Neuronal stem cell (in vitro differentiated cells): ENCODE measurements at regions not wholly inside any gene's neighbourhood (a gene's known extent, or its start where the extent isn't known, plus 50 kb on each side); places are given as distances from the start of the nearest gene placed in this dataset.

ENCODE experiments used
- DNase-seq: peaks from one replicate; pipeline ENCODE4 v3.0.0-alpha.2; 2013; ENCODE audit warnings: low spot score
- H2AFZ ChIP-seq: one replicate; pipeline ENCODE4 v1.6.1; 2013; ENCODE audit warnings: mild to moderate bottlenecking, low read length, inconsistent platforms
- H2AK5ac ChIP-seq: 2 replicates; pipeline ENCODE4 v1.6.1; 2013; ENCODE audit warnings: low read depth, mild to moderate bottlenecking, inconsistent platforms, low read length, moderate library complexity, mixed read lengths
- H2BK120ac ChIP-seq: 2 replicates; pipeline ENCODE4 v1.6.1; 2013; ENCODE audit warnings: low read depth, mild to moderate bottlenecking, inconsistent platforms, low read length, moderate library complexity, mixed read lengths
- H2BK12ac ChIP-seq: one replicate; pipeline ENCODE4 v1.6.1; 2013; ENCODE audit warnings: low read length, inconsistent platforms
- H2BK15ac ChIP-seq: 2 replicates; pipeline ENCODE4 v1.6.1; 2013; ENCODE audit warnings: mild to moderate bottlenecking, low read length, inconsistent platforms, mixed read lengths
- H2BK5ac ChIP-seq: one replicate; pipeline ENCODE4 v1.6.1; 2013; ENCODE audit warnings: inconsistent platforms, mild to moderate bottlenecking, low read length, moderate library complexity
- H3K14ac ChIP-seq: one replicate; pipeline ENCODE4 v1.6.1; 2013; ENCODE audit warnings: low read length, inconsistent platforms
- H3K18ac ChIP-seq: 2 replicates; pipeline ENCODE4 v1.6.1; 2013; ENCODE audit warnings: low read length, inconsistent platforms
- H3K23ac ChIP-seq: 2 replicates; pipeline ENCODE4 v1.6.1; 2013; ENCODE audit warnings: low read depth, mild to moderate bottlenecking, mixed read lengths, low read length, inconsistent platforms; ENCODE audit not compliant: poor library complexity
- H3K27ac ChIP-seq: replicated peaks from 3 replicates; pipeline ENCODE4 v1.5.1; 2013; ENCODE audit warnings: low read length, inconsistent platforms
- H3K27me3 ChIP-seq, 3 experiments: 2 replicates each; pipeline ENCODE4 v1.6.1; 2013; ENCODE audit warnings: low read length in 3 of 3, mild to moderate bottlenecking in 2 of 3, inconsistent platforms in 1 of 3, low read depth in 1 of 3, mixed read lengths in 1 of 3, moderate library complexity in 1 of 3; ENCODE audit not compliant: control insufficient read depth in 3 of 3, insufficient read depth in 3 of 3
- H3K36me3 ChIP-seq, 2 donors: replicated peaks in 1 of 2; 2 replicates each; pipeline ENCODE4 v1.6.1; 2013; ENCODE audit warnings: low read length in 2 of 2; ENCODE audit not compliant: control insufficient read depth in 2 of 2, insufficient read depth in 2 of 2
- H3K4ac ChIP-seq: 2 replicates; pipeline ENCODE4 v1.6.1; 2013; ENCODE audit warnings: inconsistent platforms, mild to moderate bottlenecking, low read length, moderate library complexity
- H3K4me1 ChIP-seq, 2 donors: 1 replicate in 1 of 2; 2 replicates in 1 of 2; pipeline ENCODE4 v1.6.1; 2013; ENCODE audit warnings: low read length in 2 of 2, low read depth in 1 of 2; ENCODE audit not compliant: control insufficient read depth in 2 of 2, insufficient read depth in 1 of 2
- H3K4me2 ChIP-seq: one replicate; pipeline ENCODE4 v1.6.1; 2013; ENCODE audit warnings: mild to moderate bottlenecking, low read length, inconsistent platforms; ENCODE audit not compliant: insufficient read depth, poor library complexity, severe bottlenecking
- H3K4me3 ChIP-seq, 2 donors: 2 replicates each; pipeline ENCODE4 v1.5.1; 2013; ENCODE audit warnings: low read length in 2 of 2, mild to moderate bottlenecking in 2 of 2, inconsistent platforms in 1 of 2, moderate library complexity in 1 of 2
- H3K79me1 ChIP-seq: one replicate; pipeline ENCODE4 v1.6.1; 2013; ENCODE audit warnings: low read depth, mild to moderate bottlenecking, inconsistent platforms, low read length, moderate library complexity
- H3K9ac ChIP-seq: one replicate; pipeline ENCODE4 v1.6.1; 2013; ENCODE audit warnings: mild to moderate bottlenecking, low read depth, low read length, inconsistent platforms; ENCODE audit not compliant: poor library complexity
- H3K9me3 ChIP-seq, 2 donors: replicated peaks in 1 of 2; 2 replicates each; pipeline versions ENCODE3 to v1.6.1; 2013; ENCODE audit warnings: low read length in 2 of 2, mild to moderate bottlenecking in 2 of 2, inconsistent platforms in 1 of 2, low read depth in 1 of 2, mixed read lengths in 1 of 2, moderate library complexity in 1 of 2; ENCODE audit not compliant: control insufficient read depth in 2 of 2, insufficient read depth in 1 of 2
- H4K8ac ChIP-seq: one replicate; pipeline ENCODE4 v1.6.1; 2013; ENCODE audit warnings: low read depth, mild to moderate bottlenecking, inconsistent platforms, low read length, moderate library complexity
- H4K91ac ChIP-seq: one replicate; pipeline ENCODE4 v1.6.1; 2013; ENCODE audit warnings: low read length, low read depth, mild to moderate bottlenecking, inconsistent platforms; ENCODE audit not compliant: poor library complexity
- WGBS, 2 donors: extraction: QIAGEN DNeasy Blood & Tissue Kit; methylation state at CpG; one replicate each; pipeline ENCODE4 v1.1.7; 2013; ENCODE audit warnings: missing lambda C conversion rate in 2 of 2, mixed read lengths in 1 of 2; ENCODE audit not compliant: insufficient read length in 2 of 2, insufficient replicate concordance in 1 of 2; ENCODE audit errors: extremely low coverage in 2 of 2; 5-methylcytosine and 5-hydroxymethylcytosine counted together

GRCh38 chr21:36532769-36533467 is 53.0 kb upstream of the CLDN14 start:
- H3K27ac ChIP-seq, result no peak overlapping the region
- no peak overlapping the region for H2AFZ ChIP-seq
- peaks cover 1% of the 10 kb centered on the region for H3K79me1 ChIP-seq
- no peak overlapping the region for H3K4me2 ChIP-seq
- peak overlapping the region; percentile 55 for H3K23ac ChIP-seq
- H3K14ac ChIP-seq, result peak overlapping the region; percentile 8
- peak overlapping the region; percentile 38 for H3K18ac ChIP-seq
- H3K4me3 ChIP-seq, result no peak overlapping the region
- WGBS, 2 donors, result no CpG with 5 or more reads among the region's 15 CpGs
- H4K8ac ChIP-seq, result no peak overlapping the region
- peak overlapping the region; percentile 44 for H3K9ac ChIP-seq
- H2BK120ac ChIP-seq, result no peak overlapping the region
- H4K91ac ChIP-seq, result no peak overlapping the region
- no peak overlapping the region for H2AK5ac ChIP-seq
- H3K36me3 ChIP-seq, result no peaks in the 10 kb centered on the region
- H2BK12ac ChIP-seq, result peak overlapping the region; percentile 84
- no peaks in the 10 kb centered on the region for H3K9me3 ChIP-seq
- no peak overlapping the region for H2BK5ac ChIP-seq
- no peak overlapping the region for H2BK15ac ChIP-seq
- DNase-seq, result no peak
- H3K27me3 ChIP-seq, result peaks cover 0 to 4% (median 0%) of the 10 kb centered on the region in 3 experiments
- H3K4me1 ChIP-seq, result no peaks in the 10 kb centered on the region
- no peak overlapping the region for H3K4ac ChIP-seq

GRCh38 chr21:36533468-36533848 is 53.5 kb upstream of the CLDN14 start:
- no peak overlapping the region for H3K9ac ChIP-seq
- H3K14ac ChIP-seq, result no peak overlapping the region
- no peak overlapping the region for H3K23ac ChIP-seq
- H2BK5ac ChIP-seq, result no peak overlapping the region
- no peak overlapping the region for H4K91ac ChIP-seq
- peaks cover 1% of the 10 kb centered on the region for H3K79me1 ChIP-seq
- peaks cover 0 to under 1% (median 0%) of the 10 kb centered on the region in 3 experiments for H3K27me3 ChIP-seq
- no peak overlapping the region for H3K18ac ChIP-seq
- no peak overlapping the region for H2BK120ac ChIP-seq
- H3K36me3 ChIP-seq, result no peaks in the 10 kb centered on the region
- H3K4me1 ChIP-seq, result no peaks in the 10 kb centered on the region
- no peak overlapping the region for H3K27ac ChIP-seq
- no peak overlapping the region for H3K4me2 ChIP-seq
- no CpG with 5 or more reads among the region's 6 CpGs for WGBS, 2 donors
- H3K4me3 ChIP-seq, result no peak overlapping the region
- DNase-seq, result no peak
- H3K9me3 ChIP-seq, result no peaks in the 10 kb centered on the region
- H3K4ac ChIP-seq, result no peak overlapping the region
- H2AK5ac ChIP-seq, result no peak overlapping the region
- no peak overlapping the region for H2BK12ac ChIP-seq
- no peak overlapping the region for H2AFZ ChIP-seq
- H4K8ac ChIP-seq, result no peak overlapping the region
- no peak overlapping the region for H2BK15ac ChIP-seq

GRCh38 chr21:36534656-36535055 is 54.7 kb upstream of the CLDN14 start:
- Histone ChIP-seq H4K8ac (no peak overlapping the region), H3K4ac (no peak overlapping the region), H2AFZ (no peak overlapping the region), H3K79me1 (peaks cover 1% of the 10 kb centered on the region), H4K91ac (no peak overlapping the region), H3K14ac (no peak overlapping the region), H2BK5ac (no peak overlapping the region), H3K18ac (no peak overlapping the region), H2AK5ac (no peak overlapping the region), H3K27ac (no peak overlapping the region), H3K27me3 (peaks cover 0 to 6% (median 0%) of the 10 kb centered on the region in 3 experiments), H2BK120ac (no peak overlapping the region), H3K9ac (peak overlapping the region; percentile 6), H3K36me3 (peaks cover 0 to 1% of the 10 kb centered on the region in 2 donors), H3K9me3 (no peaks in the 10 kb centered on the region), H3K4me3 (no peak overlapping the region), H3K4me2 (no peak overlapping the region), H3K23ac (no peak overlapping the region), H3K4me1 (no peaks in the 10 kb centered on the region), H2BK15ac (no peak overlapping the region), H2BK12ac (no peak overlapping the region)
- no CpG with 5 or more reads among the region's 3 CpGs for WGBS, 2 donors
- no peak for DNase-seq

DNA sequence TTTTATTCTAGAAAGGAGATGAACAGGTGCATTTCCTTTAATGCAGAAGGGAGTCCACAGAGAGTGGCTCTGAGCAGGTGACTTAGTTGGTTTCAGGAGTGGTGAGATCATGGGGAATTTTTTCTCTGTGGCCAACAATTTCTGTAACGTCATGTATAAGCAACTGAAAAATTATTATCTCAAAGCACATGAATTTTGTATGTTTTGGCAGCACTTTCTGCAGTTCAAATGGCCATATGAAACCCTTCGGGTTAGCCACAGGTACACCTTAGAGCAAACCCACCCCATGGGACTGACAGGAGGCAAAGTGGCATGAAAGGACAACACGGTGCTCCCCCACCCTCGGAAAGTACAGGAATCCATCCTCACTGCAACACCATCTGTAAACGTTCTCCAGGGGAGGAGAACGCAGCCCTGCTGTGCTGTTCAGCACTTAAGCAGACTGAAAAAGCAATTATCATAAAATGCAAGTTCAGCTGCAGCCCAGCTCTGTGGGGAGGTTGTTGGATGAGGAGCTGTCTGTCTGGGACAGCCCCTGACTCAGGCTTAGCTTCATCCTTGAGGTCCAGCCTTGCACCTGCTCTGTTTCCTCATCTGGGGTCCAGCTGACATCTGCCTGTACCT is 55.8 kb upstream of the CLDN14 start:
- peaks cover 1% of the 10 kb centered on the region for H3K79me1 ChIP-seq
- H3K9me3 ChIP-seq, result no peaks in the 10 kb centered on the region
- peaks cover 0 to 1% of the 10 kb centered on the region in 2 donors for H3K36me3 ChIP-seq
- peaks cover 0 to 7% (median 1%) of the 10 kb centered on the region in 3 experiments for H3K27me3 ChIP-seq
- H3K27ac ChIP-seq, result no peak overlapping the region
- no peak overlapping the region for H3K4me2 ChIP-seq
- no peak overlapping the region for H4K8ac ChIP-seq
- H3K4me3 ChIP-seq, result no peak overlapping the region
- DNase-seq, result no peak
- H2BK12ac ChIP-seq, result no peak overlapping the region
- H3K18ac ChIP-seq, result no peak overlapping the region
- H3K4ac ChIP-seq, result no peak overlapping the region
- no CpG with 5 or more reads among the region's 6 CpGs for WGBS, 2 donors
- no peak overlapping the region for H2BK5ac ChIP-seq
- no peak overlapping the region for H2BK120ac ChIP-seq
- no peak overlapping the region for H2AFZ ChIP-seq
- H3K14ac ChIP-seq, result no peak overlapping the region
- no peak overlapping the region for H3K9ac ChIP-seq
- H3K4me1 ChIP-seq, result peaks cover 0 to 2% of the 10 kb centered on the region in 2 donors
- no peak overlapping the region for H2AK5ac ChIP-seq
- no peak overlapping the region for H2BK15ac ChIP-seq
- H3K23ac ChIP-seq, result no peak overlapping the region
- H4K91ac ChIP-seq, result peak overlapping the region; percentile 67
